ENCODE measurements at regions not wholly inside any gene's neighbourhood (a gene's known extent, or its start where the extent isn't known, plus 50 kb on each side); places are given as distances from the start of the nearest gene placed in this dataset.

- no TSS peak for BruUV-seq (replicated peaks)
- Histone ChIP-seq H3K9me1 (ENCODE audit: control insufficient read depth, insufficient read depth, low read length) (no peaks in the 10 kb centered on the region), H3K27me3 (ENCODE audit: control insufficient read depth in 2 of 2, insufficient read depth in 2 of 2, low read length in 2 of 2) (0 out of 5 replicates have a peak, but pooled peaks cover 0 to 4% of the 10 kb centered on the region in 2 experiments), H3K36me3 (ENCODE audit: control insufficient read depth, insufficient read depth, low read length) (no peaks in the 10 kb centered on the region), H2AFZ (ENCODE audit: low read depth, low read length) (no peak overlapping the region), H3K4me2 (ENCODE audit: insufficient read depth, low read length) (no peak overlapping the region), H3K9me3 (replicated peaks; ENCODE audit: control insufficient read depth, insufficient read depth, low read depth, low read length) (no peaks in the 10 kb centered on the region), H3K79me2 (ENCODE audit: control insufficient read depth, insufficient read depth, low read length) (no peaks in the 10 kb centered on the region), H4K20me1 (replicated peaks; ENCODE audit: control insufficient read depth, insufficient read depth, low read length) (no peaks in the 10 kb centered on the region), H3K4me3 (no peak overlapping the region), H3K4me1 (replicated peaks in 1 of 2; ENCODE audit: control insufficient read depth in 2 of 2, insufficient read depth in 2 of 2, low read length in 2 of 2) (no peaks in the 10 kb centered on the region), H3K27ac (ENCODE audit: extremely low read depth, low read depth, low read length) (no peak overlapping the region), H3K9ac (ENCODE audit: insufficient read depth in 1 of 2, low read depth in 2 of 2, low read length in 2 of 2) (no peak overlapping the region)
- no peak for FAIRE-seq
- ChIA-PET CTCF (ENCODE audit: low intra/inter-chr PET ratio) (no interaction called here), POLR2A (interaction anchor here (0.7 kb wide), 1 partner anchor 20 kb away, joined by 3 read pairs; no protein-coding TSS in a partner anchor)
- in situ Hi-C loops (cut with MboI) (no loop called here), intact Hi-C loops (cut with micrococcal nuclease) (no loop called here)
- 0% methylated on average over 3 of the region's 4 CpGs for WGBS (ENCODE audit: insufficient coverage, low coverage, missing lambda C conversion rate)
- no peak for ATAC-seq
- DNase-seq (ENCODE audit: extremely low read depth in 1 of 4, low spot score in 3 of 4): no peak
- TF ChIP-seq MECOM (CRISPR knock-in tag; IDR thresholded peaks at IDR 0.05) (no peak), ZNF583 (CRISPR knock-in tag; IDR thresholded peaks at IDR 0.05) (no peak), BACH1 (tag; IDR thresholded peaks at IDR 0.05) (no peak), ZNF197 (CRISPR knock-in tag; IDR thresholded peaks at IDR 0.05; ENCODE audit: low read depth) (no peak)
- TF ChIP-seq, protein P1, sequence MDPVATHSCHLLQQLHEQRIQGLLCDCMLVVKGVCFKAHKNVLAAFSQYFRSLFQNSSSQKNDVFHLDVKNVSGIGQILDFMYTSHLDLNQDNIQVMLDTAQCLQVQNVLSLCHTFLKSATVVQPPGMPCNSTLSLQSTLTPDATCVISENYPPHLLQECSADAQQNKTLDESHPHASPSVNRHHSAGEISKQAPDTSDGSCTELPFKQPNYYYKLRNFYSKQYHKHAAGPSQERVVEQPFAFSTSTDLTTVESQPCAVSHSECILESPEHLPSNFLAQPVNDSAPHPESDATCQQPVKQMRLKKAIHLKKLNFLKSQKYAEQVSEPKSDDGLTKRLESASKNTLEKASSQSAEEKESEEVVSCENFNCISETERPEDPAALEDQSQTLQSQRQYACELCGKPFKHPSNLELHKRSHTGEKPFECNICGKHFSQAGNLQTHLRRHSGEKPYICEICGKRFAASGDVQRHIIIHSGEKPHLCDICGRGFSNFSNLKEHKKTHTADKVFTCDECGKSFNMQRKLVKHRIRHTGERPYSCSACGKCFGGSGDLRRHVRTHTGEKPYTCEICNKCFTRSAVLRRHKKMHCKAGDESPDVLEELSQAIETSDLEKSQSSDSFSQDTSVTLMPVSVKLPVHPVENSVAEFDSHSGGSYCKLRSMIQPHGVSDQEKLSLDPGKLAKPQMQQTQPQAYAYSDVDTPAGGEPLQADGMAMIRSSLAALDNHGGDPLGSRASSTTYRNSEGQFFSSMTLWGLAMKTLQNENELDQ (CRISPR knock-in tag; IDR thresholded peaks at IDR 0.05; ENCODE audit: borderline replicate concordance): no peak
These were observed 61.6 kb upstream of the MKI67 start for GRCh38 chr10:128187788-128188185.

Measured in K562 (cell line).